ENCODE measurements at regions not wholly inside any gene's neighbourhood (a gene's known extent, or its start where the extent isn't known, plus 50 kb on each side); places are given as distances from the start of the nearest gene placed in this dataset.
A peak's percentile ranks its signal among the peaks of the same experiment; 100 is the strongest.

- TF ChIP-seq, protein P1, sequence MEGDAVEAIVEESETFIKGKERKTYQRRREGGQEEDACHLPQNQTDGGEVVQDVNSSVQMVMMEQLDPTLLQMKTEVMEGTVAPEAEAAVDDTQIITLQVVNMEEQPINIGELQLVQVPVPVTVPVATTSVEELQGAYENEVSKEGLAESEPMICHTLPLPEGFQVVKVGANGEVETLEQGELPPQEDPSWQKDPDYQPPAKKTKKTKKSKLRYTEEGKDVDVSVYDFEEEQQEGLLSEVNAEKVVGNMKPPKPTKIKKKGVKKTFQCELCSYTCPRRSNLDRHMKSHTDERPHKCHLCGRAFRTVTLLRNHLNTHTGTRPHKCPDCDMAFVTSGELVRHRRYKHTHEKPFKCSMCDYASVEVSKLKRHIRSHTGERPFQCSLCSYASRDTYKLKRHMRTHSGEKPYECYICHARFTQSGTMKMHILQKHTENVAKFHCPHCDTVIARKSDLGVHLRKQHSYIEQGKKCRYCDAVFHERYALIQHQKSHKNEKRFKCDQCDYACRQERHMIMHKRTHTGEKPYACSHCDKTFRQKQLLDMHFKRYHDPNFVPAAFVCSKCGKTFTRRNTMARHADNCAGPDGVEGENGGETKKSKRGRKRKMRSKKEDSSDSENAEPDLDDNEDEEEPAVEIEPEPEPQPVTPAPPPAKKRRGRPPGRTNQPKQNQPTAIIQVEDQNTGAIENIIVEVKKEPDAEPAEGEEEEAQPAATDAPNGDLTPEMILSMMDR (conservative IDR thresholded peaks at IDR 0.05; ENCODE audit: low read length): no peak
- no peak for TF ChIP-seq EZH2phosphoT487 (IDR thresholded peaks at IDR 0.05; ENCODE audit: borderline replicate concordance, low read depth, low read length)
- no TSS peak for BruUV-seq (replicated peaks)
- no peaks in the 10 kb centered on the region for H4K20me1 ChIP-seq (ENCODE audit: insufficient read depth, low read length)
These were observed 58.5 kb upstream of the SUB1 start for GRCh38 chr5:32526810-32527209.

DNA sequence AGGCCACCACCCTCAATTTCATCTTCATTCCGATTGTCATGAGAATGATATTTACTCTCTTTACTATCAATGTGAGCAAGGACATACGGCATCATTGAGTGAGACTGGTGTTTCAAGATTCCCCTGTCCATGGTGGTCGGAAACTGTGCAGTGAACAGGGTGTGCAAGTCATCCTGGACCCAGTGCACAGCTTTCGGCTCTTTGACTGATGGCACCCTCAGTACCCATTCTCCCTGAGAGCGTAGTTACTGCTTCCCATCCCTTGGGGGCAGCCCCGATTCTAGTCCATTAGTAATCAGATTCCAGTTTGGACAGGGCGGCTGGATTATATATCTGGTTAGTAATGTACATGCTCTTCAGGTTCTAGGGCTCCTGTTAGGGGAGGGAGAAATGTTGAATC lies 61.7 kb upstream of the SUB1 start:
- Histone ChIP-seq H3K36me3 (ENCODE audit: insufficient read depth, low read length) (no peaks in the 10 kb centered on the region), H3K79me2 (ENCODE audit: insufficient read depth, low read depth, low read length) (no peaks in the 10 kb centered on the region), H3K27ac (ENCODE audit: low read depth, low read length, poor library complexity, severe bottlenecking) (no peak overlapping the region), H2AFZ (ENCODE audit: low read length) (no peak overlapping the region), H3K9me2 (ENCODE audit: insufficient read depth, low read length) (no peaks in the 10 kb centered on the region), H3K4me3 (ENCODE audit: low read depth, low read length, poor library complexity, severe bottlenecking) (no peak overlapping the region), H4K20me1 (ENCODE audit: insufficient read depth, low read length) (no peaks in the 10 kb centered on the region), H3K9me3 (ENCODE audit: low read length) (no peaks in the 10 kb centered on the region), H3K4me1 (ENCODE audit: insufficient read depth, low read length, poor library complexity, severe bottlenecking) (no peaks in the 10 kb centered on the region), H3K4me2 (ENCODE audit: low read length) (no peak overlapping the region)
- ChIA-PET CTCF (ENCODE audit: unreplicated experiment) (no interaction called here), POLR2A (interaction anchor here (0.6 kb wide), 1 partner anchor 358 kb away, joined by 3 read pairs; no protein-coding TSS in a partner anchor)
- intact Hi-C loops (cut with micrococcal nuclease; ENCODE audit: unreplicated experiment): no loop called here
- BruUV-seq (replicated peaks): no TSS peak
- TF ChIP-seq, protein P1 (conservative IDR thresholded peaks at IDR 0.05; ENCODE audit: low read length): peak; percentile 42; the same call in 1 of the 2 replicates
- no peak for TF ChIP-seq EZH2phosphoT487 (IDR thresholded peaks at IDR 0.05; ENCODE audit: borderline replicate concordance, low read depth, low read length)
- DNase-seq (ENCODE audit: low spot score): peak; percentile 9

More at GRCh38 chr5:32526810-32527209, 58.5 kb upstream of the SUB1 start:
- intact Hi-C loops (cut with micrococcal nuclease; ENCODE audit: unreplicated experiment): no loop called here
- Histone ChIP-seq H3K9me2 (ENCODE audit: insufficient read depth, low read length) (no peaks in the 10 kb centered on the region), H3K4me1 (ENCODE audit: insufficient read depth, low read length, poor library complexity, severe bottlenecking) (peaks cover 11% of the 10 kb centered on the region), H3K4me3 (ENCODE audit: low read depth, low read length, poor library complexity, severe bottlenecking) (no peak overlapping the region), H3K36me3 (ENCODE audit: insufficient read depth, low read length) (no peaks in the 10 kb centered on the region), H3K9me3 (ENCODE audit: low read length) (no peaks in the 10 kb centered on the region), H2AFZ (ENCODE audit: low read length) (no peak overlapping the region), H3K27ac (ENCODE audit: low read depth, low read length, poor library complexity, severe bottlenecking) (no peak overlapping the region), H3K79me2 (ENCODE audit: insufficient read depth, low read depth, low read length) (no peaks in the 10 kb centered on the region), H3K4me2 (ENCODE audit: low read length) (no peak overlapping the region)
- CTCF ChIA-PET (ENCODE audit: unreplicated experiment): no interaction called here
- DNase-seq (ENCODE audit: low spot score): no peak
- POLR2A ChIA-PET: no interaction called here

- H4K20me1 ChIP-seq (ENCODE audit: insufficient read depth, low read length): no peaks in the 10 kb centered on the region
- no peaks in the 10 kb centered on the region for H3K9me3 ChIP-seq (ENCODE audit: low read length)
- H2AFZ ChIP-seq (ENCODE audit: low read length): no peak overlapping the region
- TF ChIP-seq EZH2phosphoT487 (IDR thresholded peaks at IDR 0.05; ENCODE audit: borderline replicate concordance, low read depth, low read length): no peak
- TF ChIP-seq, protein P1 (conservative IDR thresholded peaks at IDR 0.05; ENCODE audit: low read length): no peak
- ChIA-PET CTCF (ENCODE audit: unreplicated experiment) (no interaction called here), POLR2A (no interaction called here)
- intact Hi-C loops (cut with micrococcal nuclease; ENCODE audit: unreplicated experiment): no loop called here
- no TSS peak for BruUV-seq (replicated peaks)
- H3K79me2 ChIP-seq (ENCODE audit: insufficient read depth, low read depth, low read length): no peaks in the 10 kb centered on the region
- H3K4me2 ChIP-seq (ENCODE audit: low read length): no peak overlapping the region
- no peaks in the 10 kb centered on the region for H3K4me1 ChIP-seq (ENCODE audit: insufficient read depth, low read length, poor library complexity, severe bottlenecking)
- H3K36me3 ChIP-seq (ENCODE audit: insufficient read depth, low read length): no peaks in the 10 kb centered on the region
- no peak for DNase-seq (ENCODE audit: low spot score)
- H3K4me3 ChIP-seq (ENCODE audit: low read depth, low read length, poor library complexity, severe bottlenecking): no peak overlapping the region
- no peaks in the 10 kb centered on the region for H3K9me2 ChIP-seq (ENCODE audit: insufficient read depth, low read length)
- no peak overlapping the region for H3K27ac ChIP-seq (ENCODE audit: low read depth, low read length, poor library complexity, severe bottlenecking)
These were observed 62.8 kb upstream of the SUB1 start for GRCh38 chr5:32522429-32523143.
